WTC11 (cell line): ENCODE measurements at regions not wholly inside any gene's neighbourhood (a gene's known extent, or its start where the extent isn't known, plus 50 kb on each side); places are given as distances from the start of the nearest gene placed in this dataset.

Experiments
- ATAC-seq: fragments of 200-7000 bp; cut with Tn5 transposase; 2 replicates; pipeline ENCODE4 v1.10.0; 2021; ENCODE audit warnings: mild to moderate bottlenecking, moderate library complexity
- CTCF ChIA-PET: fragments of 300-600 bp; sonication (Branson Sonifier 250); formaldehyde crosslinking; loops from one replicate; lab custom pipeline; 2021; ENCODE audit warnings: antibody characterized with exemption; lab: Charles Lee
- POLR2A ChIA-PET: fragments of 350-600 bp; sonication (Branson Sonifier 250); formaldehyde crosslinking; loops from one replicate; lab custom pipeline; 2021; ENCODE audit warnings: antibody characterized with exemption; lab: Charles Lee
- DNase-seq: peaks from one replicate; pipeline ENCODE4 v3.0.0; 2021; ENCODE audit warnings: low spot score
- H3K27ac Mint-ChIP-seq: 2 replicates; pipeline ENCODE4 v1.8.0; 2021; ENCODE audit warnings: mixed read lengths
- H3K27me3 Mint-ChIP-seq: 2 replicates; pipeline ENCODE4 v1.8.0; 2021; ENCODE audit warnings: low read depth, mild to moderate bottlenecking, moderate library complexity, mixed read lengths
- H3K36me3 Mint-ChIP-seq: 2 replicates; pipeline ENCODE4 v1.8.0; 2021; ENCODE audit warnings: mixed read lengths
- H3K4me1 Mint-ChIP-seq: 2 replicates; pipeline ENCODE4 v1.8.0; 2022; ENCODE audit warnings: mixed read lengths
- H3K4me3 Mint-ChIP-seq: 2 replicates; pipeline ENCODE4 v1.8.0; 2021; ENCODE audit warnings: mild to moderate bottlenecking, moderate library complexity, mixed read lengths
- H3K9me3 Mint-ChIP-seq: 2 replicates; pipeline ENCODE4 v1.8.0; 2021; ENCODE audit warnings: mixed read lengths
- AFF4 ChIP-seq: sonication (generic); formaldehyde crosslinking; IDR thresholded peaks from 2 replicates; pipeline ENCODE4 v1.8.1; 2023; ENCODE audit warnings: mild to moderate bottlenecking, missing genetic modification reagents, borderline replicate concordance
- ARID4B ChIP-seq: sonication (generic); formaldehyde crosslinking; IDR thresholded peaks from 2 replicates; pipeline ENCODE4 v1.8.0; 2023; ENCODE audit warnings: missing genetic modification reagents, mild to moderate bottlenecking, borderline replicate concordance
- ATF6 ChIP-seq: sonication (generic); formaldehyde crosslinking; IDR thresholded peaks from 2 replicates; pipeline ENCODE4 v1.8.1; 2023; ENCODE audit warnings: mild to moderate bottlenecking, missing genetic modification reagents
- FOXK1 ChIP-seq: sonication (generic); formaldehyde crosslinking; IDR thresholded peaks from 2 replicates; pipeline ENCODE4 v1.8.0; 2022; ENCODE audit warnings: mild to moderate bottlenecking, moderate library complexity, missing genetic modification reagents
- FOXP1 ChIP-seq: sonication (generic); formaldehyde crosslinking; IDR thresholded peaks from 2 replicates; pipeline ENCODE4 v1.8.0; 2022; ENCODE audit warnings: missing genetic modification reagents, mild to moderate bottlenecking, moderate library complexity, borderline replicate concordance
- IRF1 ChIP-seq: sonication (generic); formaldehyde crosslinking; IDR thresholded peaks from 2 replicates; pipeline ENCODE4 v1.8.0; 2023; ENCODE audit warnings: missing genetic modification reagents
- NFYB ChIP-seq: sonication (generic); formaldehyde crosslinking; conservative IDR thresholded peaks from 2 replicates; pipeline ENCODE4 v1.8.0; 2022; ENCODE audit warnings: low read depth, missing genetic modification reagents
- RORB ChIP-seq: fragments of 250-450 bp; sonication (Bioruptor Pico); IDR thresholded peaks from 2 replicates; pipeline ENCODE4 v1.9.0; 2021; ENCODE audit warnings: mild to moderate bottlenecking
- TEAD4 ChIP-seq: sonication (generic); formaldehyde crosslinking; IDR thresholded peaks from 2 replicates; pipeline ENCODE4 v1.8.0; 2022; ENCODE audit warnings: mild to moderate bottlenecking, missing genetic modification reagents
- ZMAT4 ChIP-seq: fragments of 250-450 bp; sonication (Bioruptor Pico); IDR thresholded peaks from 2 replicates; pipeline ENCODE4 v1.9.0; 2021; ENCODE audit warnings: mild to moderate bottlenecking
- ZNF317 ChIP-seq: sonication (generic); formaldehyde crosslinking; IDR thresholded peaks from 2 replicates; pipeline ENCODE4 v1.8.1; 2023; ENCODE audit warnings: low read depth, mild to moderate bottlenecking, moderate library complexity, missing genetic modification reagents, borderline replicate concordance
- TF ChIP-seq, protein P1 (sequence below): fragments of 250-450 bp; sonication (Bioruptor Pico); conservative IDR thresholded peaks from 2 replicates; pipeline ENCODE4 v1.9.0; 2021; ENCODE audit warnings: mild to moderate bottlenecking

- TF ChIP-seq AFF4 (no peak), ARID4B (CRISPR knock-in tag) (no peak), ZNF317 (CRISPR knock-in tag) (no peak), ATF6 (no peak), TEAD4 (CRISPR knock-in tag) (no peak), ZMAT4 (CRISPR knock-in tag) (no peak)
- TF ChIP-seq, protein P1, sequence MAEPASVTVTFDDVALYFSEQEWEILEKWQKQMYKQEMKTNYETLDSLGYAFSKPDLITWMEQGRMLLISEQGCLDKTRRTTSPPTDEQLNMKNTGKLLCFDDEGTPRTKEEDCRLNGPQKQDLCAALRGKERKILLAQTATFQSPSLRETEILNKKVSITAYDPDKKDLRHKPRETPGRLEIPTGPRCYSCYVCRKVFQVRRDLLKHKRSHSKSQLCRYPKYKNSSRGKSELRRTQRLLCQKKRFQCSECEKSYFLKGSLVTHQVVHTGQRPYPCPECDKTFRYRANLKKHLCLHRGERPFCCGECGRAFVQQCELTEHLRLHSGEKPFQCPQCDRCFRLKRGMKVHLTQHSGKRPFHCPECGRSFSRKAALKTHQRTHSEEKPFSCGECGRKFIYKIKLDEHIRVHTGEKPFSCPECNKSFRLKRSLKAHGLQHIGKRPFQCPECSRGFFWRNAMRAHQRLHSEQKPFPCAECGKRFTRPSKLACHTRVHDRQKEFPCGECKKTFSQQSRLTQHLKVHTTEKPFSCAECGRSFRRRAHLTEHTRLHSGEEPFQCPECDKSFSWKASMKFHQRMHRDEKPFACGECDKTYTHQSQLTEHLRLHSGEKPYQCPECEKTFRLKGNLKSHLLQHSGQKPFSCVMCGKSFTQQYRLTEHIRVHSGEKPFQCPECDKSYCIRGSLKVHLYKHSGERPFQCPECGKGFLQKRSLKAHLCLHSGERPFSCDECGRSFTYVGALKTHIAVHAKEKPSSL (CRISPR knock-in tag), result no peak
Observed at GRCh38 chr20:24835195-24835594, 113.9 kb upstream of the CST7 start (continued).

DNA sequence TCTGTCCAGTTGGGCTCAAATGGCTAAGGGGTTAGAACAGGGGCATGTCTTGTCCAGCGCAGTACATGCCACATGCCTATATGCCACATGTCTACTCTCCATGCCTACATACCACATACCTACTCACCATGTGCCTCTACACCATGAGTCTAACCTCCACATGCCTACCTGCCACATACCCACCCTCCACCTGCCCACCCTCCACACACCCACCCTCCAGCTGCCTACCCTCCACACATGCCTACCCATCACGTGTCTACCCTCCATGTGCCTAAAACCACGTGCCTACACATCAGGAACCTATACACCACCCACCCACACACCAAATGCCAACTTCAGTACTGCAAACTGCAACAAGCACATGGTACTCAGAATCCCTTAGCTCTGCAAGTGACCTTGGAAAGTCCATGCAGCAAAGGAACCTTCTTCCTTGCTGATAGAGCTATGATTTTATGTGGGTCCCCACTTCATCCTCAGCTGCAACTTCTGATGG is 113.0 kb upstream of the CST7 start:
- no peak overlapping the region for H3K27ac Mint-ChIP-seq
- ChIA-PET CTCF (no interaction called here), POLR2A (no interaction called here)
- no peaks in the 10 kb centered on the region for H3K9me3 Mint-ChIP-seq
- H3K27me3 Mint-ChIP-seq, result no peaks in the 10 kb centered on the region
- no peaks in the 10 kb centered on the region for H3K36me3 Mint-ChIP-seq
- peaks cover 3% of the 10 kb centered on the region; the same call in 1 of the 2 replicates for H3K4me1 Mint-ChIP-seq
- H3K4me3 Mint-ChIP-seq, result no peak overlapping the region
- ATAC-seq (no peak), DNase-seq (no peak)
- TF ChIP-seq RORB (CRISPR knock-in tag) (no peak), IRF1 (CRISPR knock-in tag) (no peak), NFYB (no peak), FOXP1 (no peak), FOXK1 (CRISPR knock-in tag) (no peak)
